HL-60 (cell line): ENCODE measurements at regions not wholly inside any gene's neighbourhood (a gene's known extent, or its start where the extent isn't known, plus 50 kb on each side); places are given as distances from the start of the nearest gene placed in this dataset.

Source experiments
- DNase-seq, 2 experiments: peaks; one replicate each; pipeline ENCODE4 v3.0.0-alpha.2; 2010 to 2020; ENCODE audit warnings: low read depth in 1 of 2, low spot score in 1 of 2
- H3K27ac ChIP-seq: fragments of 250-450 bp; sonication (Bioruptor Pico); replicated peaks from 2 replicates; pipeline ENCODE4 v1.5.1; 2020; ENCODE audit warnings: mild to moderate bottlenecking, moderate library complexity
- H3K27me3 ChIP-seq: fragments of 250-450 bp; sonication (Bioruptor Pico); 2 replicates; pipeline ENCODE4 v1.5.1; 2021; ENCODE audit warnings: mild to moderate bottlenecking, moderate library complexity; ENCODE audit not compliant: insufficient read depth, poor library complexity, severe bottlenecking
- H3K4me3 ChIP-seq: replicated peaks from 2 replicates; pipeline ENCODE4 v1.5.1; 2011; ENCODE audit warnings: mild to moderate bottlenecking, control low read depth, low read length; ENCODE audit not compliant: insufficient read depth
- GABPA ChIP-seq: IDR thresholded peaks from 2 replicates; pipeline ENCODE4 v1.6.1; 2012; ENCODE audit warnings: low read depth
- POLR2AphosphoS5 ChIP-seq: IDR thresholded peaks from 2 replicates; pipeline ENCODE4 v1.6.1; 2012; ENCODE audit warnings: low read depth
- SPI1 ChIP-seq: IDR thresholded peaks from 2 replicates; pipeline ENCODE4 v1.6.1; 2012; ENCODE audit warnings: low read depth, mild to moderate bottlenecking, borderline replicate concordance
- TF ChIP-seq, protein P1 (sequence below): IDR thresholded peaks from one replicate; pipeline ENCODE4 v1.5.1; 2011; ENCODE audit warnings: low read length, control low read depth, inconsistent platforms; ENCODE audit not compliant: insufficient read depth
- TF ChIP-seq, protein P2 (sequence below): IDR thresholded peaks from 2 replicates; pipeline ENCODE4 v1.6.1; 2012; ENCODE audit warnings: low read depth; ENCODE audit not compliant: insufficient replicate concordance

GRCh38 chr4:144580430-144580829, 65.5 kb upstream of the HHIP start:
- no peak for TF ChIP-seq GABPA
- no peak for TF ChIP-seq POLR2AphosphoS5
- TF ChIP-seq, protein P1, sequence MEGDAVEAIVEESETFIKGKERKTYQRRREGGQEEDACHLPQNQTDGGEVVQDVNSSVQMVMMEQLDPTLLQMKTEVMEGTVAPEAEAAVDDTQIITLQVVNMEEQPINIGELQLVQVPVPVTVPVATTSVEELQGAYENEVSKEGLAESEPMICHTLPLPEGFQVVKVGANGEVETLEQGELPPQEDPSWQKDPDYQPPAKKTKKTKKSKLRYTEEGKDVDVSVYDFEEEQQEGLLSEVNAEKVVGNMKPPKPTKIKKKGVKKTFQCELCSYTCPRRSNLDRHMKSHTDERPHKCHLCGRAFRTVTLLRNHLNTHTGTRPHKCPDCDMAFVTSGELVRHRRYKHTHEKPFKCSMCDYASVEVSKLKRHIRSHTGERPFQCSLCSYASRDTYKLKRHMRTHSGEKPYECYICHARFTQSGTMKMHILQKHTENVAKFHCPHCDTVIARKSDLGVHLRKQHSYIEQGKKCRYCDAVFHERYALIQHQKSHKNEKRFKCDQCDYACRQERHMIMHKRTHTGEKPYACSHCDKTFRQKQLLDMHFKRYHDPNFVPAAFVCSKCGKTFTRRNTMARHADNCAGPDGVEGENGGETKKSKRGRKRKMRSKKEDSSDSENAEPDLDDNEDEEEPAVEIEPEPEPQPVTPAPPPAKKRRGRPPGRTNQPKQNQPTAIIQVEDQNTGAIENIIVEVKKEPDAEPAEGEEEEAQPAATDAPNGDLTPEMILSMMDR = no peak
- no peak for TF ChIP-seq SPI1
- TF ChIP-seq, protein P2, sequence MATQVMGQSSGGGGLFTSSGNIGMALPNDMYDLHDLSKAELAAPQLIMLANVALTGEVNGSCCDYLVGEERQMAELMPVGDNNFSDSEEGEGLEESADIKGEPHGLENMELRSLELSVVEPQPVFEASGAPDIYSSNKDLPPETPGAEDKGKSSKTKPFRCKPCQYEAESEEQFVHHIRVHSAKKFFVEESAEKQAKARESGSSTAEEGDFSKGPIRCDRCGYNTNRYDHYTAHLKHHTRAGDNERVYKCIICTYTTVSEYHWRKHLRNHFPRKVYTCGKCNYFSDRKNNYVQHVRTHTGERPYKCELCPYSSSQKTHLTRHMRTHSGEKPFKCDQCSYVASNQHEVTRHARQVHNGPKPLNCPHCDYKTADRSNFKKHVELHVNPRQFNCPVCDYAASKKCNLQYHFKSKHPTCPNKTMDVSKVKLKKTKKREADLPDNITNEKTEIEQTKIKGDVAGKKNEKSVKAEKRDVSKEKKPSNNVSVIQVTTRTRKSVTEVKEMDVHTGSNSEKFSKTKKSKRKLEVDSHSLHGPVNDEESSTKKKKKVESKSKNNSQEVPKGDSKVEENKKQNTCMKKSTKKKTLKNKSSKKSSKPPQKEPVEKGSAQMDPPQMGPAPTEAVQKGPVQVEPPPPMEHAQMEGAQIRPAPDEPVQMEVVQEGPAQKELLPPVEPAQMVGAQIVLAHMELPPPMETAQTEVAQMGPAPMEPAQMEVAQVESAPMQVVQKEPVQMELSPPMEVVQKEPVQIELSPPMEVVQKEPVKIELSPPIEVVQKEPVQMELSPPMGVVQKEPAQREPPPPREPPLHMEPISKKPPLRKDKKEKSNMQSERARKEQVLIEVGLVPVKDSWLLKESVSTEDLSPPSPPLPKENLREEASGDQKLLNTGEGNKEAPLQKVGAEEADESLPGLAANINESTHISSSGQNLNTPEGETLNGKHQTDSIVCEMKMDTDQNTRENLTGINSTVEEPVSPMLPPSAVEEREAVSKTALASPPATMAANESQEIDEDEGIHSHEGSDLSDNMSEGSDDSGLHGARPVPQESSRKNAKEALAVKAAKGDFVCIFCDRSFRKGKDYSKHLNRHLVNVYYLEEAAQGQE = no peak
- no peak for DNase-seq
- no peak overlapping the region for H3K27ac ChIP-seq

GRCh38 chr4:144582105-144582850, 63.7 kb upstream of the HHIP start:
- Histone ChIP-seq H3K27ac (no peak overlapping the region), H3K4me3 (no peak overlapping the region), H3K27me3 (no peaks in the 10 kb centered on the region)
- no peak for DNase-seq
- no peak for TF ChIP-seq GABPA
- no peak for TF ChIP-seq POLR2AphosphoS5
- no peak for TF ChIP-seq SPI1
- TF ChIP-seq, protein P1 = no peak
- TF ChIP-seq, protein P2 = no peak

More at GRCh38 chr4:144580430-144580829, 65.5 kb upstream of the HHIP start:
- H3K4me3 ChIP-seq = no peak overlapping the region
- H3K27me3 ChIP-seq = no peaks in the 10 kb centered on the region

DNA sequence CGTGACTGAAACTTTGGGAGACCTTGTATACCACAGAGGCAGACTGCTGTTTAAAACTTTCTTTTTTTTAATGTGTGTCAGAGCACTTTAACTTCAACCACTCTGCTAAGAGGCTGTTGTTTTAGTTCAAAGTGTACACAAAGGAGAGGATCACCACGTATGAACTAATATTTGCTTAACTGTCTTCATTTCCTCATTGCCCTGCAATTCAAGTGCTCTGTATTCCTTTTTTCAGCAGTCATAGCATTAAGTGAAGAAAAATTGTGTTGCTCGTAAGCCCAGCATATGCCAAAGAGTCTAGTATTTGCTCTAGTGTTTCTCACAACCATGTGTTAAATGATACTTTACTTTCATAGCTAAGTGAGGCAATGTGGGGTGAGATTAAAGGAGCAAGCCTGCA, 63.0 kb upstream of the HHIP start:
- no peak overlapping the region for H3K27ac ChIP-seq
- no peaks in the 10 kb centered on the region for H3K27me3 ChIP-seq
- DNase-seq = no peak
- TF ChIP-seq SPI1 (no peak), GABPA (no peak), POLR2AphosphoS5 (no peak)
- TF ChIP-seq, protein P2 = no peak
- TF ChIP-seq, protein P1 = no peak
- no peak overlapping the region for H3K4me3 ChIP-seq
